HEK293T (cell line): ENCODE measurements at regions not wholly inside any gene's neighbourhood (a gene's known extent, or its start where the extent isn't known, plus 50 kb on each side); places are given as distances from the start of the nearest gene placed in this dataset.

Source experiments
- ARNT ChIP-seq: fragments of 450-650 bp; IDR thresholded peaks from 2 replicates; pipeline ENCODE4 v1.6.1; 2017; ENCODE audit warnings: mild to moderate bottlenecking
- BHLHE40 ChIP-seq: fragments of 450-650 bp; IDR thresholded peaks from 2 replicates; pipeline ENCODE4 v1.6.1; 2016; ENCODE audit warnings: mild to moderate bottlenecking, moderate library complexity, borderline replicate concordance
- ELF4 ChIP-seq: fragments of 450-650 bp; IDR thresholded peaks from 2 replicates; pipeline ENCODE4 v1.6.1; 2017; ENCODE audit warnings: antibody characterized with exemption
- FOXA1 ChIP-seq: fragments of 450-650 bp; IDR thresholded peaks from 2 replicates; pipeline ENCODE4 v1.6.1; 2016; ENCODE audit warnings: mild to moderate bottlenecking
- FOXK2 ChIP-seq: fragments of 450-650 bp; IDR thresholded peaks from 2 replicates; pipeline ENCODE4 v1.6.1; 2016; ENCODE audit warnings: mild to moderate bottlenecking
- FOXM1 ChIP-seq: fragments of 450-650 bp; IDR thresholded peaks from 2 replicates; pipeline ENCODE4 v1.6.1; 2017; ENCODE audit warnings: mild to moderate bottlenecking, borderline replicate concordance
- HDGF ChIP-seq: fragments of 450-650 bp; IDR thresholded peaks from 2 replicates; pipeline ENCODE4 v1.6.1; 2017; ENCODE audit warnings: antibody characterized with exemption, borderline replicate concordance
- L3MBTL2 ChIP-seq: fragments of 450-650 bp; conservative IDR thresholded peaks from 2 replicates; pipeline ENCODE4 v1.6.1; 2016; ENCODE audit warnings: mild to moderate bottlenecking
- LEF1 ChIP-seq: fragments of 450-650 bp; IDR thresholded peaks from 2 replicates; pipeline ENCODE4 v1.6.1; 2017; ENCODE audit warnings: mild to moderate bottlenecking, borderline replicate concordance
- NFRKB ChIP-seq: fragments of 450-650 bp; IDR thresholded peaks from 2 replicates; pipeline ENCODE4 v1.6.1; 2016; ENCODE audit warnings: mild to moderate bottlenecking, moderate library complexity
- PKNOX1 ChIP-seq: fragments of 450-650 bp; IDR thresholded peaks from 2 replicates; pipeline ENCODE4 v1.6.1; 2016
- SP1 ChIP-seq: fragments of 450-650 bp; IDR thresholded peaks from 2 replicates; pipeline ENCODE4 v1.6.1; 2017
- SUZ12 ChIP-seq: fragments of 450-650 bp; IDR thresholded peaks from 2 replicates; pipeline ENCODE4 v1.6.1; 2016; ENCODE audit warnings: mild to moderate bottlenecking
- TARDBP ChIP-seq: fragments of 450-650 bp; IDR thresholded peaks from 2 replicates; pipeline ENCODE4 v1.6.1; 2016

- TF ChIP-seq SP1 (no peak), FOXM1 (no peak), LEF1 (no peak), PKNOX1 (no peak), ARNT (no peak), FOXK2 (no peak), HDGF (no peak), FOXA1 (no peak), BHLHE40 (no peak), ELF4 (no peak), SUZ12 (no peak), NFRKB (no peak), TARDBP (no peak), L3MBTL2 (no peak)
Measured at GRCh38 chr11:115631609-115632008, 127.4 kb upstream of the CADM1 start.
